MG63 (cell line): ENCODE measurements at regions not wholly inside any gene's neighbourhood (a gene's known extent, or its start where the extent isn't known, plus 50 kb on each side); places are given as distances from the start of the nearest gene placed in this dataset.
"Not testable (repeated sequence)": the region's sequence is repeated elsewhere in the genome, so short reads cannot be mapped to it uniquely, and the experiment has no call there.

Source experiments
- DNase-seq: peaks from one replicate; pipeline ENCODE4 v3.0.0-alpha.2; 2020
- H3K27me3 ChIP-seq: fragments of 250-450 bp; sonication (Bioruptor Pico); 2 replicates; pipeline ENCODE4 v1.5.1; 2020; ENCODE audit warnings: mild to moderate bottlenecking, moderate library complexity
- H3K36me3 ChIP-seq: fragments of 250-450 bp; sonication (Bioruptor Pico); 2 replicates; pipeline ENCODE4 v1.5.1; 2020; ENCODE audit warnings: mild to moderate bottlenecking, moderate library complexity
- H3K4me3 ChIP-seq: fragments of 250-450 bp; sonication (Bioruptor Pico); 2 replicates; pipeline ENCODE4 v1.5.1; 2020; ENCODE audit warnings: mild to moderate bottlenecking, moderate library complexity
- H3K9me3 ChIP-seq: fragments of 250-450 bp; sonication (Bioruptor Pico); 2 replicates; pipeline ENCODE4 v1.5.1; 2020; ENCODE audit warnings: mild to moderate bottlenecking, moderate library complexity

DNA sequence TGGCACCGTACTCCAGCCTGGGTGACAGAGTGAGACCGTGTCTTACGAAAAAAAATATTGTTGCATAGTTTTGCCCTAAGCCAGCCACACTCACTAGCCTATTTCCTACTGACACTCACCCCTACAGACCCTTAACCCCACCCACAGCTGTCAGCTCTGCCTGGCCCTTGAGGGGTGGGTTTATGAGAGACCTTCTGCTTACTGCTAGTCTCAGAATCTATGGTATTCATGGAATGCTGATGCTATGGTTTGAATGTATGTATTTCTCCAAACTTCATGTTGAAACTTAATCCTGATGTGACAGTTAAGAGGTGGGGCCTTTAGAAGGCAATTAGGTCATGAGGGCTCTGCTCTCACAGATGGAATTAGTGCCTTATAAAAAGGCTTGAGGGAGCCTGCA lies 79.2 kb upstream of the LRCH1 start:
- Histone ChIP-seq H3K9me3 (no peaks in the 10 kb centered on the region), H3K36me3 (no peaks in the 10 kb centered on the region), H3K4me3 (no peak overlapping the region), H3K27me3 (no peaks in the 10 kb centered on the region)
- no peak for DNase-seq

DNA sequence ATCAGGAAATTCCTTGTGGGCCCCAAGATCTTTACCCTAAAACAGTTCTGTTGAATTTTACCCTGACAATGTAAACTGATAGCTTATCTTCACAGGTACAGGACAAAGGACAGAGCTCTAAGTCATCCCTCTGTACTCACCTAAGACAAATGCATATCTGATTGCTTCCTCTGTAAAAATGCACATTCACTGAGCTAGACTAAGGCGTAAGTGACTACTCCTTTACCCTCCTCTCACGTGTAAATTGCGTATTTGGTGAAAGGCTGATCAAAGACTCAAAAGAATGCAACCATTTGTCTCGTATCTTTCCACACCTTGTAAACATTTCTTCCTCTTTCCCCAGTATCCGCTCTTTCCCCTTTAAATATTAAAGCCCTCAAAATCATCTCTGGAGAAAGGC lies 80.6 kb upstream of the LRCH1 start:
- Histone ChIP-seq H3K27me3 (no peaks in the 10 kb centered on the region), H3K9me3 (no peaks in the 10 kb centered on the region), H3K4me3 (no peak overlapping the region), H3K36me3 (no peaks in the 10 kb centered on the region)
- DNase-seq = no peak

DNA sequence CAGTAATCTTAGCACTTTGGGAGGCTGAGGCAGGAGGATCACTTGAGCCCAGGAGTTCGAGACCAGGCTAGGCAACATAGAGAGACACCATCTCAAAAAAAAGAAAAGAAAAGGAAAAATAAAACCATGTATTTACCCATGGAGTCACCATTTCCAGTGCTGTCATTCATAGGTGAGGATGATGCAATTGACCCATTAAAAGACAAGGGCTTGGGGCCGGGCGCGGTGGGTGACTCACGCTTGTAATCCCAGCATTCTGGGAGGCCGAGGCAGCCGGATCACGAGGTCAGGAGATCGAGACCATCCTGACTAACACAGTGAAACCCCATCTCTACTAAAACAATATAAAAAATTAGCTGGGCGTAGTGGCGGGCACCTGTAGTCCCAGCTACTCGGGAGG lies 82.6 kb upstream of the RUBCNL start:
- H3K9me3 ChIP-seq, H3K27me3 ChIP-seq, H3K36me3 ChIP-seq, H3K4me3 ChIP-seq: not testable (repeated sequence)
- DNase-seq = peak; percentile 60

DNA sequence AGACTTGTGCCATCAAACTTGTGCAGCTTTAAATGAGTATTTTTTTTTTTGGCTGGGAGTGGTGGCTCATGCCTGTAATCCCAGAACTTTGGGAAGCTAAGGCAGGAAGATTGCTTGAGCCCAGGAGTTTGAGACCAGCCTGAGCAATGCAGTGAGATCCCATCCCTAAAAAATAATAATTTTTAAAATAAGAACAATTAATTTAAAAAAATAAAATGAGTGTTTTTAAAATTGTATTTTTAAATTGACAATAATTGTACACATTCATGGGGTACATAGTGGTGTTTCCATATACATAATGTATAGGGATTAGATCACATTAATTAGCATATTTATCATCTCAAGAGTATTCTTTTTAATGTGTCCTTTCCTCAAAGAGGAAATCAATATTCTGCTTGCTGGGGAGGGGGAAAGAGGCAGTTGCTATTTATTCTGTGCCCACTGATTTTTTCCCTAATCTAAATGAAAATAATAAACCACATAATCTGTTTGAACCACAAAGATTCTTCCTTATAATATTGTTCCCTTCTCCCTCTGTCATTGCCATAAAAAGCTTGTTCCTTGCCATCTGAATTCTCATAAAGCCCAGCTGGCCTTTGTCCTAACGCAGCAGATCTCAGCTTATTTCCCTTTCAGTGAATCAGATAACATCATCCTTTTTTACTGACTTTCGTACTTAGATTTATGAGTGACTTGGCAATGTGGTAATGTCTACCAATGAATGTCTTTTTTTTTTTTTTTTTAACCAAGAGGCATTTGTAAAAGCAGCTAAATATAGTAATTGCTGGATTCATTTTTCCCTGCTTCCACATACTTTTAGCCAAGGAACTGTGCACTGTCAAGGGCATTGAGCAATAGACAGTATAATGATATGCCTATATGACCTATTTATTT lies 81.8 kb upstream of the RUBCNL start:
- no peaks in the 10 kb centered on the region for H3K27me3 ChIP-seq
- no peak overlapping the region for H3K4me3 ChIP-seq
- H3K9me3 ChIP-seq = no peaks in the 10 kb centered on the region
- peak; percentile 36 for DNase-seq
- H3K36me3 ChIP-seq = no peaks in the 10 kb centered on the region

DNA sequence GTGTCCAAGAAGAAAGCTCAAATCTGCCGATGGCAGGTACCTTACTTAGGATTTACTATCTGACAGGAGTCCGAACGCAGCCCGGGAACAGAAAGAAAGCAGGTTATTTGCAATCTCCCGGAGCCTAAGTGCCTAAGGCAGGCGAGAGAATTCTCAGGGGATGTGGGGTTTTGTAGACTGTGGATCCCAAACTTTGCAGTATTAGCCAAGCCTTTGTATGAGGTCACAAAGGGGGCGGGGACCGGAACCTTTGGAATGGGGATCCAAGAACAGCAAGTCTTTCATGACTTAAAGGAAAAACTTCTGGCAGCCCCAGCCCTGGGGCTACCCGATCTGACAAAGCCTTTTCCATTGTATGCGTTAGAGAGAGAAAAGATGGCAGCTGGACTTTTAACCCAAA lies 80.6 kb upstream of the RUBCNL start:
- not testable (repeated sequence) for H3K36me3 ChIP-seq, H3K27me3 ChIP-seq, H3K4me3 ChIP-seq, H3K9me3 ChIP-seq, DNase-seq

DNA sequence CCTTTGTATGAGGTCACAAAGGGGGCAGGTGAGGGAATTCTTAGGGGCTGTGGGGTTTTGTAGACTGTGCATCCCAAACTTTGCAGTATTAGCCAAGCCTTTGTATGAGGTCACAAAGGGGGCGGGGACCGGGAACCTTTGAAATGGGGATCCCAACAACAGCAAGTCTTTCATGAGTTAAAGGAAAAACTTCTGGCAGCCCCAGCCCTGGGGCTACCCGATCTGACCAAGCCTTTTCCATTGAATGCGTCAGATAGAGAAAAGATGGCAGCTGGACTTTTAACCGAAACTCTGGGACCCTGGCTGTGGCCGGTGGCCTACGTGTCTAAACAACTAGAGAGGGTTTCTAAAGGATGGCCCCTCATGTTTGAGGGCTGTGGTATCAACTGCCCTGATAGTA lies 79.0 kb upstream of the RUBCNL start:
- H3K4me3 ChIP-seq, H3K36me3 ChIP-seq, H3K9me3 ChIP-seq, H3K27me3 ChIP-seq, DNase-seq: not testable (repeated sequence)

DNA sequence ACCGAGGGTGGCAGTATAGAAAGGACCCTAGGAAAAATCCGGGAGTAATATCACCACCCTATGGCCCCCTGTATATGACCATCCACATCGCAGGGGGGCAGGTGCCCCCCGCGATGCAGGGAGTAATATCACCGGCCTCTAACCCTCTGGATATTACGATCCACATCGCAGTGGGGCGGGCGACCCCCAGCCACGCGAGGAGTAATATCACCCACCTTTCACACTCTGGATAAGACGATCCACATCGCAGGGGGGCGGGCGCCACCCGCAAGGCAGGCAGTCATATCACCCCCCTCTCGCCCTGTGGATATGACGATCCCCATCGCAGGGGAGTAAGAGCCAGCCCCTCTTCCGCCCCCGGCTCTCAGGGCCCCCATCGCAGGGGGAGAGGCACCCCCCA lies 76.7 kb upstream of the RUBCNL start:
- no peaks in the 10 kb centered on the region for H3K9me3 ChIP-seq
- no peaks in the 10 kb centered on the region for H3K36me3 ChIP-seq
- no peaks in the 10 kb centered on the region for H3K27me3 ChIP-seq
- DNase-seq = no peak
- no peak overlapping the region for H3K4me3 ChIP-seq

DNA sequence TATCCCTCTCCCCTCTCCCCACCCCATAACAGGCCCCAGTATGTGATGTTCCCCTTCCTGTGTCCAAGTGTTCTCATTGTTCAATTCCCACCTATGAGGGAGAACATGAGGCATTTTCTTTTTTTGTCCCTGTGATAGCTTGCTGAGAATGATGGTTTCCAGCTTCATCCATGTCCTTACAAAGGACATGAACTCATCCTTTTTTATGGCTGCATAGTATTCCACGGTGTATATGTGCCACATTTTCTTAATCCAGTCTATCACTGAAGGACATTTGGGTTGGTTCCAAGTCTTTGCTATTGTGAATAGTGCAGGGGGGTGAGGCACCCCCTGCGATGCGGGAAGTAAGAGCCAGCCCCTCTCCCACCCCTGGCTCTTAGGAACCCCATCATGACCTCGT lies 73.2 kb upstream of the RUBCNL start:
- not testable (repeated sequence) for H3K27me3 ChIP-seq, H3K36me3 ChIP-seq, H3K9me3 ChIP-seq, H3K4me3 ChIP-seq, DNase-seq

DNA sequence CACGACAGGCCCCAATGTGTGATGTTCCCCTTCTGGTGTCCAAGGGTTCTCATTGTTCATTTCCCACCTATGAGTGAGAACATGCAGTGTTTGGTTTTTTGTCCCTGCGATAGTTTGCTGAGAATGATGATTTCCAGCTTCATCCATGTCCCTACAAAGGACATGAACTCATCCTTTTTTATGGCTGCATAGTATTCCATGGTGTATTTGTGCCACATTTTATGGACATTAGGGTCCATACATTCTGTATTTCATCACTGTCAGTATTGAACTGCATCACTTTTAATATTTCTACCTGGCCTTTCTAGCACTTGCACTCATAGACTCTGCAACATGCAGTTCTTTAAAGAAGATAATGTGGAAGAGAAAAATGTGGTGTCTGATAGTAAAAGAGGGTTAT lies 70.2 kb upstream of the RUBCNL start:
- H3K36me3 ChIP-seq, H3K9me3 ChIP-seq, H3K4me3 ChIP-seq, H3K27me3 ChIP-seq, DNase-seq: not testable (repeated sequence)

DNA sequence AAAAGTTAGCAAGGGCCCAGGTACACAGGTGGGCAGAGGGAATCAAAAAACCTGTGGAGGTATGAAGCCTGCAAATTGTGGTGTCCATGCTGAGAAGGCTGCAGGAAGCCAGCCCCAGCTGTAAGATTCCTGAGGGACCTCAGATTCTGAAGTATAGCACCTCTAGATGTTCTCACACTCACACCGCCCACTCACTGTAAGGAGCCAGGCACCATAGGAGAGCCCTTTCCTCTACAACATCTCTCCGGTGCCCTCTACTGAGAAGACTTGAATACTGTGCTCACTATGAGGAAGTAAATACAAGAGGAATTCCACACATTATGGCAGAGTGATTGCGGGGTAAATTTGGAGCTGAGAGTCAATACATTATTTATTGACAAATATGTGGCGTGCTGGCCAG lies 68.9 kb upstream of the RUBCNL start:
- H3K4me3 ChIP-seq, DNase-seq, H3K27me3 ChIP-seq, H3K9me3 ChIP-seq, H3K36me3 ChIP-seq: not testable (repeated sequence)

DNA sequence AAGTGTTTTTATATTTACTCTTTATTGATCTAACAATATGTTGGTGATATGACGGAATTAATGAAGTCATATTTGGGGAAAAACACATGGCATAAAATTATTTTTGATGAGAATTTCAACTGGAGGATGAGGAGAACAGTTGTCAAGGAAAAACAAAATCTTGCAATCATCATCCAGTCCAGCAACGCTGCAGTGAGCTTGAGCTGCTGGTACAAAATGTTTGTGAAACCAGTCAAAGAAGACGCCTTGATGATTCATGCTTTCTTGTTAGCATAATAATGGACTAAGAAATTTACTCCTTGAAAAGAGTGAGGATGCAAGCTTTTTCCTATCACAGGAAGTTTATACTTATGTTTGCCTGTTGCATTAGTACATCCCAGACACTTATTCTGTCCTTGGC lies 64.1 kb upstream of the RUBCNL start:
- not testable (repeated sequence) for H3K9me3 ChIP-seq, H3K4me3 ChIP-seq, DNase-seq, H3K36me3 ChIP-seq, H3K27me3 ChIP-seq

DNA sequence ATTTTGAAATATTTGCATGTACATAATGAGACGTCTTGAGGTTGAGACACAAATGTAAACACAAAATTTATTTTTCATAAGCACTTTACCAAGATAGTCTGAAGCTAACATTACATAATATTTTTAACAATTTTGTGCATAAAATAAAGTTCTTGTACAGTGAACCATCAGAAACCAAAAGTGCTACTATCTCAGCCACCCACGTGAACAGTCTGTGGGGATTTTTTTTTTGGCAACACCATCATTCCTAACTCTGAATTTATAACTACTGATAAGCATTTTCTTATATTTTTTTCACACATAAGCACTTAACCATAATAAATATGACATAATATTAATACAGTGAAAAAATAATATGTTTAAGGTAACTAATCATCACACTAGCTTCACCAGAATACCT lies 62.9 kb upstream of the RUBCNL start:
- DNase-seq, H3K27me3 ChIP-seq, H3K36me3 ChIP-seq, H3K4me3 ChIP-seq, H3K9me3 ChIP-seq: not testable (repeated sequence)

DNA sequence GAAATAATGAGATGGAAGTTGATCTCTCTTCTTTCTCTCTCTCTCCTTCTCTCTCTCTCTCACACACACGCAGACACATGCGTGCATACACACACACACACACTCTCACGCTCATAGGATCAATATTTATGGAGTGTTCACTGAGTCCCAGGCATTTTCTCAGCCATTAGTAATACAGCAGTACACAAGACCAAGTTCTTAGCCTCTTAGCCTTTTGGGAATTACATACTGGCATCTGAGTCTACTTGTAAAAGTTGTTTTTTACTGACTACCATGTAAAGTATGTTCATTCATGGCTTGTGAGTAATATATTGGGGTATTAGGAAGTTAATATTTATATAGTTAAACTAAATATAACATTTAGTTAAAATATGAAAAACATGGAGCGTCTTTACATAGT lies 61.1 kb upstream of the RUBCNL start:
- H3K27me3 ChIP-seq, DNase-seq: not testable (repeated sequence)

DNA sequence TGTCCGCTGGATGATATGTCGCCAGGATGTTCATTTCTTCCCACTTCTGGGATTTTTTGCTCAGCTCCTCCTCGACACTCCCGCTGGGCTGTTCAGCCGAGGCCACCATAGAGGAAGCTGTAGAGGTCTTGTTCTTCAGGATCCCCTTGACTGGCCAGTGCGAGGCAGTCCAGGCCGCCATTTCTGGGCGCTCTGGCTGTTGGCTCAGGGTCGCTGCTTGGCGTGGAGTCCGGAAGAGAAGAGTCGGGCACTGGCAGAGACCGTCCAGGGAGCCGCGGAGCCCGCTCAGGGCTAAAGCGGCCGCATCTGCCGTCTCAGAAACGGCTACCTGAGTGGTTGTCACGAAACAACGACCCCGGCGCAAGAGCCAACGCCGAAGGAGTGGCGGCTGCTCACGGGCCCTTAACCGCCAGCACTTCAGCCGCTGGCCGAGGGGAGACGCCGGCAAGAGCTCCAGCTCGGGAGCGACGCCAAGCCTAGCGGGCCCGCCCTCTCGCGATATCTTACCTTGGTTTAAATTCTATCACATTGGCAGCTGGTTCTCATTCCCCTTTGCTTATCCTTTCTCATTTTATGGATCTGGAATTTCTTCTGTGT lies 50.9 kb upstream of the RUBCNL start:
- peak overlapping the region; percentile 22 for H3K4me3 ChIP-seq
- H3K36me3 ChIP-seq, H3K9me3 ChIP-seq, H3K27me3 ChIP-seq: not testable (repeated sequence)
- DNase-seq = peak; percentile 54

More for the DNA sequence above, 61.1 kb upstream of the RUBCNL start:
- not testable (repeated sequence) for H3K9me3 ChIP-seq, H3K4me3 ChIP-seq, H3K36me3 ChIP-seq
